GM13977 (cell line): ENCODE measurements at regions not wholly inside any gene's neighbourhood (a gene's known extent, or its start where the extent isn't known, plus 50 kb on each side); places are given as distances from the start of the nearest gene placed in this dataset.

Experiments
- DNase-seq: peaks from one replicate; pipeline ENCODE4 v3.0.0; 2012; ENCODE audit warnings: low spot score
- in situ Hi-C: fragments of 300-500 bp; cut with MboI; formaldehyde crosslinking; loops from one replicate; pipeline ENCODE4 v1.12.0; 2022; ENCODE audit warnings: low sequenced_read_pairs, low pct_unique_long_range_greater_than_20kb, mixed read lengths, inconsistent platforms; ENCODE audit not compliant: unreplicated experiment
- TF ChIP-seq, protein P1 (sequence below): IDR thresholded peaks from 2 replicates; pipeline ENCODE4 v1.5.1; 2012; ENCODE audit warnings: mild to moderate bottlenecking, control low read depth; ENCODE audit not compliant: insufficient read depth; ENCODE audit errors: extremely low read depth, missing control alignments

DNA sequence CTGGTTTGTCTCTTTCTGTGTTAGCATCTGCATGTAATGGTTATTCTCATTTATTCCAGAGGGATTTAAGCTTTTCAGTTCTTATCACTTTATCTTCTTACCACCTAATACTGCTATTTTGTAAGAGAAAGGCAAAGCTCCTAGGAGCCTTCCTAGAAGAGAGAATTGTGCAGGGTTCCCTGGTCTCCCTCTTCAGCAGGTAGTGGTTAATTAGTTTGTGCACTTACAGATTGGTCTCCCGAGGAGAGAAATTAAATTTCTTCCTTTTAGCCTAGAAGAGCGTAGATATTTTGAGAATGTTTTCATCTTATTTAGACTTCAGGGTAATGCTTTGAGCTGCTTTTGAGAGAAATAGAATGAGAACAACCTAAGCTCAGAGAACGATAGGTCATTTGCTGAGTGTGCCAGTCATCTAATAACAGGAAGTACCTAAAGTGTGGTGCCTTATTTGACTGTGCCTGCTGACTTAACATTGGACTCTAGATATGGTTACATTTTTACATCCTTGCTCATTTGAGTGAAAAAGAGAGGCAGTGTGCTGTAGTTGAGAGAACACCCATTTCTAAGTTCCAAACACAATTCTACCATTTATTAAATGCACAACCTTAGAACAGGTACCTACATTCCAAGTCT, 651.4 kb downstream of the STK39 start:
- TF ChIP-seq, protein P1, sequence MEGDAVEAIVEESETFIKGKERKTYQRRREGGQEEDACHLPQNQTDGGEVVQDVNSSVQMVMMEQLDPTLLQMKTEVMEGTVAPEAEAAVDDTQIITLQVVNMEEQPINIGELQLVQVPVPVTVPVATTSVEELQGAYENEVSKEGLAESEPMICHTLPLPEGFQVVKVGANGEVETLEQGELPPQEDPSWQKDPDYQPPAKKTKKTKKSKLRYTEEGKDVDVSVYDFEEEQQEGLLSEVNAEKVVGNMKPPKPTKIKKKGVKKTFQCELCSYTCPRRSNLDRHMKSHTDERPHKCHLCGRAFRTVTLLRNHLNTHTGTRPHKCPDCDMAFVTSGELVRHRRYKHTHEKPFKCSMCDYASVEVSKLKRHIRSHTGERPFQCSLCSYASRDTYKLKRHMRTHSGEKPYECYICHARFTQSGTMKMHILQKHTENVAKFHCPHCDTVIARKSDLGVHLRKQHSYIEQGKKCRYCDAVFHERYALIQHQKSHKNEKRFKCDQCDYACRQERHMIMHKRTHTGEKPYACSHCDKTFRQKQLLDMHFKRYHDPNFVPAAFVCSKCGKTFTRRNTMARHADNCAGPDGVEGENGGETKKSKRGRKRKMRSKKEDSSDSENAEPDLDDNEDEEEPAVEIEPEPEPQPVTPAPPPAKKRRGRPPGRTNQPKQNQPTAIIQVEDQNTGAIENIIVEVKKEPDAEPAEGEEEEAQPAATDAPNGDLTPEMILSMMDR: no peak
- DNase-seq: peak; percentile 6
- in situ Hi-C loops: no loop called here

DNA sequence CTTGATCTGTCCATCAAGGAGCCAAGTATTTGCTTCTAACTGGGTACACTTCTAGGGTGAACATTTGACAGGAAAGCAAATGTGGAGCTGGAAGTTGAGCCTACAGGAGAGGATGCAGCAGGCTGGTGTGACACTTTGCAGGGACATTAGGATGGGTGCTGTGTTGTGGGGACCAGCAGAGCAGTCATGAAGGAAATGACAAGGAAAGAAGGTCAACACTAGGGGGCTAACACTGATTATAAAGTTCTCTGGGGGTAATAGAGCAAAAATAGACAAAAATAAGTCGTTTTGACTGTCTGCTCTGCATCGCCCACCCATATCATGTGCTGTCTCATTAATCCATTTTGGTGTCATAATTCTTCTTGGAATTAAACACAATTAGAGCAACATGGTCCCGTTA, 652.4 kb downstream of the STK39 start:
- no peak for DNase-seq
- TF ChIP-seq, protein P1: no peak
- in situ Hi-C loops: no loop called here

DNA sequence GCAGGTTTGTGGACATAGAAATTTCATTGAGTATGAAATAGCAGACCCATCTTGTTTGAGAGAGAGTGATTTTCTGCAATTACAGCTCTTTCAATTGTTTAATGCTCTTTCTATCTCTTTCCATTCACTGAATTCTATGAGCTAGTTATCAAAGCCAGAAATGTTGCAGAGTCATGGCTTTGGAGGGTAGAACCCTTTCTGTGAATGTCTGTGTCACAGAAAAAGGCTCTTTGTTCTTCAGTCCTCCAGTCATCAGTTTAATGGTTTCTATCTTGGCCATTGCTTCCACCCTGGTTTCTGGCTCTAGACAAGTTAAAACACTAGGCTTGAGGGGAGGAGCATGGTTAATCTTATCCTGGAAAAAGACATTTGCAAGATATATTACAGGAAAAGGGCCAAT, 655.0 kb downstream of the STK39 start:
- TF ChIP-seq, protein P1: no peak
- in situ Hi-C loops: no loop called here
- no peak for DNase-seq

DNA sequence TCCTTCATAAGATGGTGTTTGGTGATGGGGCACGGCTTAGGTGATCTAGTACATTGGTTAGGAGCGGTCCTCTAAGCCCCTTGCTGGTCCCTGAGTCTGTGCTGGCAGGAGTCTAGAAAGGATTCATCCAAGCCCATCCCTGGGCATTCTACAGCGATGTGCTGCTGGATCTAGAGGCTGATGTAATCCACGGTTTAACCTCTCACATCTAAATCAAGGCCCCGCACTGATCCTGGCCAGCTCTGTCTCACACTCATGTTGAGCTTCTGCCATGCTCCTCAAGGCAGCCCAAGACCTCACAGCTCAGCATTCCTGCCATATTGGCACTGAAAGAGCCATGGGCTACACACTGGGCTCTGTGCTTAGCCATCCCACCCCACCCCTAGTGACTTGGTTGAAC, 664.8 kb downstream of the STK39 start:
- no peak for DNase-seq
- TF ChIP-seq, protein P1: no peak
- in situ Hi-C loops: no loop called here

DNA sequence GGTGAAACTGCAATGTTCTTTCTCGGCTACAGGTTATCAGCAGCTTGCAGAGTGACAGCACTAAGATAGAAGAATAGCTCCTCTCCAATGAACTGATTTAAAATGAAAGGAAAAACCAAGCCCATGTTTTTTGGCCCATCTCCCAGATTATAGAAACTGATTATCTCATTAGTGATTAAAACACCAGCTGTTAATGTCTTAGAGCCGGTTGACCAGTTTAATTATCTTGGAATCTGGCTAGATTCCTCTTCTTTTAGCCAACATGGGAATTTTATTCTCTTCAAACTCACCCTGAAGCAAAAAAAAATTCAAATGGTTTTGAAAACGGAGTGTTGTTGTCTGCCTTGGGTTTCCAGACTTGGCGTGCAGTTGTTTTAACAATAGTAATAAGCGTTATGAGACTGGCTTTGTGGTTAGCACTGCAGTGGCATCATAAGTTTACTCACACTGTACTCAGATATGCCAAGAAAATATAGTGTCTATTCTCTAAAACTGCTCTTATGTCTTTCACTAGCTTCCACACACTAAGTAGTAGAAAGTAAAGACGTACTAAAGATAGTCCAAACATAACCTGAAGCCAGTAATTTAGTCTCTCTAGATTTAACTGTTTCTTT, 665.3 kb downstream of the STK39 start:
- no peak for DNase-seq
- TF ChIP-seq, protein P1: no peak
- in situ Hi-C loops: no loop called here

DNA sequence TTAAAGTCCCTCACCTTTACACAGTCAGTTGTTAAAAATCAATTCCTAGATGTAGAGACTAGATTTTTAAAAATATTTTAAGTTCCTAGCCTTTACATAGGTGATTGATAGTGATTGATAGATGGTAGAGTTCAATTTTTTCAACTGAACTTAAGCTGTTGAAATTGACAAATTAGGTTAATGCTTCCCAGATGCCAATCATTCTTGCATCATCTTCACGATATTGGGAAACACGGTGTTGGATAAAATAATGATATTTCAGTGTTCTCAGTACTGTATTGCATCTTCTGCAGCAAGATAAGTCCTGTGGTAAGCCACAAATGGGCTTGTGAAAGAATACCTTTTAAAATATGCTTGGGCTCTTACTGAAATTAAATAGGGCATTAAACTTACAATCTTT, 667.6 kb downstream of the STK39 start:
- TF ChIP-seq, protein P1: no peak
- in situ Hi-C loops: no loop called here
- DNase-seq: no peak
